ENCODE measurements at regions not wholly inside any gene's neighbourhood (a gene's known extent, or its start where the extent isn't known, plus 50 kb on each side); places are given as distances from the start of the nearest gene placed in this dataset.
"Not testable (repeated sequence)": the region's sequence is repeated elsewhere in the genome, so short reads cannot be mapped to it uniquely, and the experiment has no call there.

DNA sequence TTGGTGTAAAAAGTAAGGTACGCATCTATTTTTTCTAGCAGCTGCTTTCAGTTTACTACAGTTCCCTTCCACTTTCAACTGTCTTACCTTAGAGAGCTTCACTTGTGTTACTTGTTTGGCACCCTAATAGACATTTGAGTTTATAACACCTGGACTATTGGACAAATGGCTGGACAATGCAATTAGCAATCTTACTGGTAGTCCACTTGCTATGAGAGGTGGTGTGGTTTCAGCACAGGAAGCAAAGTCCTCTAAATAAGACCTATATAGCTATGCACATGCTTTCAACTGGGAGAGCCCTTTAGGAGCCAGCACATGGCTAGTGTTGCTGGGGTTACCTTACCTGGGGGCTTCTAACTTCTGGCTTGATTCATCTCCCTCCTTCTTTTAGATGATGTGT, 119.6 kb upstream of the RANBP3L start:
- no peak for DNase-seq (ENCODE audit: low read depth)
- Histone ChIP-seq H3K4me1 (ENCODE audit: insufficient read depth, low read length) (peaks cover 26% of the 10 kb centered on the region), H3K4me2 (ENCODE audit: low read length) (no peak overlapping the region), H4K20me1 (ENCODE audit: insufficient read depth, low read length) (no peaks in the 10 kb centered on the region), H3K9ac (ENCODE audit: low read length) (no peak overlapping the region), H3K27ac (ENCODE audit: low read depth, low read length) (no peak overlapping the region), H3K9me3 (ENCODE audit: insufficient read depth, low read depth, low read length) (no peaks in the 10 kb centered on the region), H2AFZ (ENCODE audit: low read depth, low read length) (no peak overlapping the region), H3K27me3 (ENCODE audit: insufficient read depth, low read length) (no peaks in the 10 kb centered on the region), H3K79me2 (ENCODE audit: insufficient read depth, low read length) (no peaks in the 10 kb centered on the region), H3K36me3 (ENCODE audit: insufficient read depth, low read length) (no peaks in the 10 kb centered on the region), H3K4me3 (ENCODE audit: insufficient read depth, low read depth, low read length) (no peak overlapping the region)
- TF ChIP-seq EZH2 (IDR thresholded peaks at IDR 0.05; ENCODE audit: insufficient read depth, low read length) (no peak), CTCF (IDR thresholded peaks at IDR 0.05; ENCODE audit: insufficient read depth, low read depth, low read length) (no peak)
- peaks cover 19% of the 10 kb centered on the region for H3K4me1 Mint-ChIP-seq (ENCODE audit: low read depth, unreplicated experiment)
- no peaks in the 10 kb centered on the region for H3K9me3 Mint-ChIP-seq (ENCODE audit: unreplicated experiment)
- no peak overlapping the region for H3K27ac Mint-ChIP-seq (ENCODE audit: unreplicated experiment)
- H3K36me3 Mint-ChIP-seq (ENCODE audit: low read depth, unreplicated experiment) = no peaks in the 10 kb centered on the region
- no peak for FAIRE-seq
- H3K27me3 Mint-ChIP-seq (ENCODE audit: low read depth, unreplicated experiment) = peaks cover 2% of the 10 kb centered on the region
- no peak overlapping the region for H3K4me3 Mint-ChIP-seq (ENCODE audit: unreplicated experiment)

GRCh38 chr5:36422952-36423351, 121.2 kb upstream of the RANBP3L start:
- DNase-seq (ENCODE audit: low read depth) (peak; percentile 87), FAIRE-seq (peak; percentile 56)
- Histone ChIP-seq H4K20me1 (ENCODE audit: insufficient read depth, low read length) (no peaks in the 10 kb centered on the region), H3K4me3 (ENCODE audit: insufficient read depth, low read depth, low read length) (no peak overlapping the region), H3K4me2 (ENCODE audit: low read length) (peak overlapping the region; percentile 50), H3K27me3 (ENCODE audit: insufficient read depth, low read length) (no peaks in the 10 kb centered on the region), H2AFZ (ENCODE audit: low read depth, low read length) (no peak overlapping the region), H3K4me1 (ENCODE audit: insufficient read depth, low read length) (peaks cover 23% of the 10 kb centered on the region), H3K79me2 (ENCODE audit: insufficient read depth, low read length) (no peaks in the 10 kb centered on the region), H3K9ac (ENCODE audit: low read length) (no peak overlapping the region), H3K27ac (ENCODE audit: low read depth, low read length) (peak overlapping the region; percentile 2), H3K9me3 (ENCODE audit: insufficient read depth, low read depth, low read length) (no peaks in the 10 kb centered on the region), H3K36me3 (ENCODE audit: insufficient read depth, low read length) (no peaks in the 10 kb centered on the region)
- peaks cover 9% of the 10 kb centered on the region for H3K4me1 Mint-ChIP-seq (ENCODE audit: low read depth, unreplicated experiment)
- TF ChIP-seq EZH2 (IDR thresholded peaks at IDR 0.05; ENCODE audit: insufficient read depth, low read length) = no peak
- TF ChIP-seq CTCF (IDR thresholded peaks at IDR 0.05; ENCODE audit: insufficient read depth, low read depth, low read length) = no peak
- H3K27ac Mint-ChIP-seq (ENCODE audit: unreplicated experiment) = no peak overlapping the region
- H3K9me3 Mint-ChIP-seq (ENCODE audit: unreplicated experiment) = no peaks in the 10 kb centered on the region
- no peak overlapping the region for H3K4me3 Mint-ChIP-seq (ENCODE audit: unreplicated experiment)
- peaks cover 2% of the 10 kb centered on the region for H3K27me3 Mint-ChIP-seq (ENCODE audit: low read depth, unreplicated experiment)
- no peaks in the 10 kb centered on the region for H3K36me3 Mint-ChIP-seq (ENCODE audit: low read depth, unreplicated experiment)

- Mint-ChIP-seq H3K9me3 (ENCODE audit: unreplicated experiment) (no peaks in the 10 kb centered on the region), H3K27ac (ENCODE audit: unreplicated experiment) (no peak overlapping the region), H3K36me3 (ENCODE audit: low read depth, unreplicated experiment) (no peaks in the 10 kb centered on the region), H3K4me1 (ENCODE audit: low read depth, unreplicated experiment) (peaks cover 7% of the 10 kb centered on the region), H3K27me3 (ENCODE audit: low read depth, unreplicated experiment) (peaks cover 2% of the 10 kb centered on the region), H3K4me3 (ENCODE audit: unreplicated experiment) (no peak overlapping the region)
- H3K4me1 ChIP-seq (ENCODE audit: insufficient read depth, low read length) = peaks cover 19% of the 10 kb centered on the region
- peak overlapping the region; percentile 2 for H3K27ac ChIP-seq (ENCODE audit: low read depth, low read length)
- no peaks in the 10 kb centered on the region for H3K36me3 ChIP-seq (ENCODE audit: insufficient read depth, low read length)
- no peaks in the 10 kb centered on the region for H3K27me3 ChIP-seq (ENCODE audit: insufficient read depth, low read length)
- TF ChIP-seq EZH2 (IDR thresholded peaks at IDR 0.05; ENCODE audit: insufficient read depth, low read length) = no peak
- no peaks in the 10 kb centered on the region for H4K20me1 ChIP-seq (ENCODE audit: insufficient read depth, low read length)
- DNase-seq (ENCODE audit: low read depth) (peak; percentile 46), FAIRE-seq (no peak)
- H3K4me3 ChIP-seq (ENCODE audit: insufficient read depth, low read depth, low read length) = no peak overlapping the region
- H3K4me2 ChIP-seq (ENCODE audit: low read length) = peak overlapping the region; percentile 50
- H3K9me3 ChIP-seq (ENCODE audit: insufficient read depth, low read depth, low read length) = no peaks in the 10 kb centered on the region
- H2AFZ ChIP-seq (ENCODE audit: low read depth, low read length) = no peak overlapping the region
- no peaks in the 10 kb centered on the region for H3K79me2 ChIP-seq (ENCODE audit: insufficient read depth, low read length)
- peak overlapping the region; percentile 34 for H3K9ac ChIP-seq (ENCODE audit: low read length)
These were observed 122.0 kb upstream of the RANBP3L start for GRCh38 chr5:36423578-36424307.

- not testable (repeated sequence) for FAIRE-seq; H3K27me3 Mint-ChIP-seq (ENCODE audit: low read depth, unreplicated experiment)
These were observed 124.4 kb upstream of the RANBP3L start for GRCh38 chr5:36426070-36426469.

More at GRCh38 chr5:36426070-36426469, 124.4 kb upstream of the RANBP3L start:
- not testable (repeated sequence) for H3K27me3 ChIP-seq (ENCODE audit: insufficient read depth, low read length); DNase-seq (ENCODE audit: low read depth); H4K20me1 ChIP-seq (ENCODE audit: insufficient read depth, low read length); H3K27ac ChIP-seq (ENCODE audit: low read depth, low read length); H3K79me2 ChIP-seq (ENCODE audit: insufficient read depth, low read length); H3K36me3 ChIP-seq (ENCODE audit: insufficient read depth, low read length); H3K27ac Mint-ChIP-seq (ENCODE audit: unreplicated experiment); H3K9ac ChIP-seq (ENCODE audit: low read length); H3K36me3 Mint-ChIP-seq (ENCODE audit: low read depth, unreplicated experiment); H2AFZ ChIP-seq (ENCODE audit: low read depth, low read length); H3K9me3 Mint-ChIP-seq (ENCODE audit: unreplicated experiment); H3K4me2 ChIP-seq (ENCODE audit: low read length); H3K4me3 ChIP-seq (ENCODE audit: insufficient read depth, low read depth, low read length); H3K9me3 ChIP-seq (ENCODE audit: insufficient read depth, low read depth, low read length); H3K4me1 Mint-ChIP-seq (ENCODE audit: low read depth, unreplicated experiment); H3K4me3 Mint-ChIP-seq (ENCODE audit: unreplicated experiment)
- H3K4me1 ChIP-seq (ENCODE audit: insufficient read depth, low read length) = peaks cover 19% of the 10 kb centered on the region
